ENCODE measurements at regions not wholly inside any gene's neighbourhood (a gene's known extent, or its start where the extent isn't known, plus 50 kb on each side); places are given as distances from the start of the nearest gene placed in this dataset.

DNA sequence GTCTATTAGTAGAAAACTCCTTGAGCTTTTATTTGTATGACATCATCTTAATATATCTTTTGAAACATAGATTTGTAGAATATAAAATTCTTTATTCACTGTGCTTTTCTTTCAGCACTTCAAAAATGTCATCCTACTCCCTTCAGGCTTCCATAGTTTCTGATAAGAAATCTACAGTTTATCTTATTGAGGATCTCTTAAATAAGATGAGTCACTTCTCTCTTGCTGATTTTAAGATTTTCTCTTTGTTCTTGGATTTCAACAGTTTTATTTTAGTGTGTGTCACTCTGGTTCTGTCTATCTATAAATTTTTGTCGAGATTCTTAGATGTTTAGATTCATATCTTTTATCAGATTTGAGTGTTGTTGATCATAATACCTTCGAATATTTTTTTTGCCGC lies 566.1 kb upstream of the CHORDC1 start:
- WGBS: 91% methylated on average over 3 of the region's 3 CpGs
- H3K36me3 ChIP-seq: no peaks in the 10 kb centered on the region
- intact Hi-C loops (cut with DNase I): no loop called here
- H3K4me3 ChIP-seq: no peak overlapping the region
- no peak overlapping the region for H3K27ac ChIP-seq (replicated peaks in 1 of 4)
- no peak for TF ChIP-seq POLR2A (IDR thresholded peaks at IDR 0.05; ENCODE audit: low read depth)
- TF ChIP-seq, protein P1, sequence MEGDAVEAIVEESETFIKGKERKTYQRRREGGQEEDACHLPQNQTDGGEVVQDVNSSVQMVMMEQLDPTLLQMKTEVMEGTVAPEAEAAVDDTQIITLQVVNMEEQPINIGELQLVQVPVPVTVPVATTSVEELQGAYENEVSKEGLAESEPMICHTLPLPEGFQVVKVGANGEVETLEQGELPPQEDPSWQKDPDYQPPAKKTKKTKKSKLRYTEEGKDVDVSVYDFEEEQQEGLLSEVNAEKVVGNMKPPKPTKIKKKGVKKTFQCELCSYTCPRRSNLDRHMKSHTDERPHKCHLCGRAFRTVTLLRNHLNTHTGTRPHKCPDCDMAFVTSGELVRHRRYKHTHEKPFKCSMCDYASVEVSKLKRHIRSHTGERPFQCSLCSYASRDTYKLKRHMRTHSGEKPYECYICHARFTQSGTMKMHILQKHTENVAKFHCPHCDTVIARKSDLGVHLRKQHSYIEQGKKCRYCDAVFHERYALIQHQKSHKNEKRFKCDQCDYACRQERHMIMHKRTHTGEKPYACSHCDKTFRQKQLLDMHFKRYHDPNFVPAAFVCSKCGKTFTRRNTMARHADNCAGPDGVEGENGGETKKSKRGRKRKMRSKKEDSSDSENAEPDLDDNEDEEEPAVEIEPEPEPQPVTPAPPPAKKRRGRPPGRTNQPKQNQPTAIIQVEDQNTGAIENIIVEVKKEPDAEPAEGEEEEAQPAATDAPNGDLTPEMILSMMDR (IDR thresholded peaks at IDR 0.05): no peak
- no peak for TF ChIP-seq EP300 (IDR thresholded peaks at IDR 0.05)
- TF ChIP-seq POLR2AphosphoS5 (IDR thresholded peaks at IDR 0.05): no peak
- H3K27me3 ChIP-seq: no peaks in the 10 kb centered on the region
- H3K4me1 ChIP-seq: no peaks in the 10 kb centered on the region
- no peak for DNase-seq (ENCODE audit: extremely low spot score)
- peaks cover 0 to 12% (median 9%) of the 10 kb centered on the region in 4 donors for H3K9me3 ChIP-seq

GRCh38 chr11:90784241-90784814 lies 561.5 kb upstream of the CHORDC1 start:
- 88% methylated on average over 2 of the region's 2 CpGs for WGBS
- no peaks in the 10 kb centered on the region for H3K36me3 ChIP-seq
- DNase-seq (ENCODE audit: extremely low spot score): no peak
- H3K4me3 ChIP-seq: no peak overlapping the region
- TF ChIP-seq POLR2A (IDR thresholded peaks at IDR 0.05; ENCODE audit: low read depth) (no peak), POLR2AphosphoS5 (IDR thresholded peaks at IDR 0.05) (no peak), EP300 (IDR thresholded peaks at IDR 0.05) (no peak)
- TF ChIP-seq, protein P1 (IDR thresholded peaks at IDR 0.05): no peak
- no peaks in the 10 kb centered on the region for H3K4me1 ChIP-seq
- intact Hi-C loops (cut with DNase I): no loop called here
- no peaks in the 10 kb centered on the region for H3K27me3 ChIP-seq
- H3K9me3 ChIP-seq: peaks cover 0 to 12% (median 9%) of the 10 kb centered on the region in 4 donors
- no peak overlapping the region for H3K27ac ChIP-seq (replicated peaks in 1 of 4)

GRCh38 chr11:90783111-90783510 lies 560.3 kb upstream of the CHORDC1 start:
- Histone ChIP-seq H3K4me3 (no peak overlapping the region), H3K27ac (replicated peaks in 1 of 4) (no peak overlapping the region), H3K9me3 (peaks cover 0 to 12% (median 5%) of the 10 kb centered on the region in 4 donors), H3K4me1 (no peaks in the 10 kb centered on the region), H3K36me3 (no peaks in the 10 kb centered on the region), H3K27me3 (no peaks in the 10 kb centered on the region)
- WGBS: 79% methylated on average over 3 of the region's 3 CpGs
- TF ChIP-seq POLR2A (IDR thresholded peaks at IDR 0.05; ENCODE audit: low read depth): no peak
- no peak for TF ChIP-seq POLR2AphosphoS5 (IDR thresholded peaks at IDR 0.05)
- TF ChIP-seq, protein P1 (IDR thresholded peaks at IDR 0.05): no peak
- TF ChIP-seq EP300 (IDR thresholded peaks at IDR 0.05): no peak
- intact Hi-C loops (cut with DNase I): no loop called here
- no peak for DNase-seq (ENCODE audit: extremely low spot score)

GRCh38 chr11:90779098-90779497 lies 556.2 kb upstream of the CHORDC1 start:
- intact Hi-C loops (cut with DNase I): no loop called here
- DNase-seq (ENCODE audit: extremely low spot score): no peak
- TF ChIP-seq EP300 (IDR thresholded peaks at IDR 0.05): no peak

DNA sequence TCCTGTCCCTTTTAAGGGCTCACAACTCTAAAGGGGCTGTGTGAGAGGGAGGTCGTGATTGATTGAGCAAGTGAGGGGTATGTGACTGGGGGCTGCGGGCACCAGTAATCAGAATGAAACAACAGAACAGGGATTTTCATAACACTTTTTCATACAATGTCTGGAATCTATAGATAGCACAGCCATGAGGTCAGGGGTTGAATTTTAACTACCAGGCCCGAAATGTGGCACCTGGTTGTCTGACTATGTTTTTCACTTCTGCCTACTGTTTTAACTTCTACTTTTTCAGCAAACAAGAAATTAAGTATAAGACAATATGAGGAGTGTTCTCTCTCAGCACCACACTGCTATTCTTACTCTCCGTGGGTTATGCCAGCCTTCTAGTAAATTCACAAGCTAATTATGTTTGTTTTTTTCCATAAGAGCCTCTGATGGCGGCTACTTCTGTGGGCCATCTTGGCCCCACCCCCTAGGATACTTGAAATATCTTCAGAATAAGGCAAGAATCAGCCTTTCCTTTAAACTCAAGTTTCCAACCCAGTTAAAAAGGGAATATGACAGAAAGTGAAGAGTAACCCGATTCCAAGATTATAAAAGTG lies 552.8 kb upstream of the CHORDC1 start:
- no peak for DNase-seq (ENCODE audit: extremely low spot score)
- TF ChIP-seq POLR2A (IDR thresholded peaks at IDR 0.05; ENCODE audit: low read depth) (no peak), POLR2AphosphoS5 (IDR thresholded peaks at IDR 0.05) (no peak), EP300 (IDR thresholded peaks at IDR 0.05) (no peak)
- TF ChIP-seq, protein P1 (IDR thresholded peaks at IDR 0.05): no peak

More at GRCh38 chr11:90779098-90779497, 556.2 kb upstream of the CHORDC1 start:
- no peaks in the 10 kb centered on the region for H3K27me3 ChIP-seq
- H3K4me1 ChIP-seq: no peaks in the 10 kb centered on the region
- H3K27ac ChIP-seq (replicated peaks in 1 of 4): no peak overlapping the region
- H3K36me3 ChIP-seq: no peaks in the 10 kb centered on the region
- H3K9me3 ChIP-seq: no peaks in the 10 kb centered on the region
- H3K4me3 ChIP-seq: no peak overlapping the region

More for the DNA sequence above, 552.8 kb upstream of the CHORDC1 start:
- 87% methylated on average over 6 of the region's 6 CpGs for WGBS
- Histone ChIP-seq H3K4me1 (no peaks in the 10 kb centered on the region), H3K36me3 (no peaks in the 10 kb centered on the region), H3K9me3 (no peaks in the 10 kb centered on the region), H3K27me3 (no peaks in the 10 kb centered on the region), H3K27ac (replicated peaks in 1 of 4) (no peak overlapping the region), H3K4me3 (no peak overlapping the region)
- intact Hi-C loops (cut with DNase I): no loop called here
